PC-9 (cell line): ENCODE measurements at regions not wholly inside any gene's neighbourhood (a gene's known extent, or its start where the extent isn't known, plus 50 kb on each side); places are given as distances from the start of the nearest gene placed in this dataset.

Experiments
- EZH2 ChIP-seq: fragments of 200-600 bp; sonication (generic); IDR thresholded peaks from 2 replicates; pipeline ENCODE4 v1.8.0; 2017; ENCODE audit warnings: antibody characterized with exemption, low read depth
- TF ChIP-seq, protein P1 (sequence below): fragments of 200-600 bp; sonication (generic); conservative IDR thresholded peaks from 2 replicates; pipeline ENCODE4 v1.6.1; 2017; ENCODE audit warnings: mixed run types, antibody characterized with exemption, mild to moderate bottlenecking, moderate library complexity

- TF ChIP-seq, protein P1, sequence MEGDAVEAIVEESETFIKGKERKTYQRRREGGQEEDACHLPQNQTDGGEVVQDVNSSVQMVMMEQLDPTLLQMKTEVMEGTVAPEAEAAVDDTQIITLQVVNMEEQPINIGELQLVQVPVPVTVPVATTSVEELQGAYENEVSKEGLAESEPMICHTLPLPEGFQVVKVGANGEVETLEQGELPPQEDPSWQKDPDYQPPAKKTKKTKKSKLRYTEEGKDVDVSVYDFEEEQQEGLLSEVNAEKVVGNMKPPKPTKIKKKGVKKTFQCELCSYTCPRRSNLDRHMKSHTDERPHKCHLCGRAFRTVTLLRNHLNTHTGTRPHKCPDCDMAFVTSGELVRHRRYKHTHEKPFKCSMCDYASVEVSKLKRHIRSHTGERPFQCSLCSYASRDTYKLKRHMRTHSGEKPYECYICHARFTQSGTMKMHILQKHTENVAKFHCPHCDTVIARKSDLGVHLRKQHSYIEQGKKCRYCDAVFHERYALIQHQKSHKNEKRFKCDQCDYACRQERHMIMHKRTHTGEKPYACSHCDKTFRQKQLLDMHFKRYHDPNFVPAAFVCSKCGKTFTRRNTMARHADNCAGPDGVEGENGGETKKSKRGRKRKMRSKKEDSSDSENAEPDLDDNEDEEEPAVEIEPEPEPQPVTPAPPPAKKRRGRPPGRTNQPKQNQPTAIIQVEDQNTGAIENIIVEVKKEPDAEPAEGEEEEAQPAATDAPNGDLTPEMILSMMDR: no peak
- TF ChIP-seq EZH2: no peak
Measured at GRCh38 chr3:28906561-28907310, 374.1 kb upstream of the RBMS3 start.
